Activated naive CD4-positive, alpha-beta T cell treated with anti-CD3 and anti-CD28 coated beads, Interleukin-2, amount 50 U/mL, for 16 hours (primary cell): ENCODE measurements at regions not wholly inside any gene's neighbourhood (a gene's known extent, or its start where the extent isn't known, plus 50 kb on each side); places are given as distances from the start of the nearest gene placed in this dataset.

Source experiments
- DNase-seq: peaks from one replicate; pipeline ENCODE4 v3.0.0-alpha.2; 2020

DNA sequence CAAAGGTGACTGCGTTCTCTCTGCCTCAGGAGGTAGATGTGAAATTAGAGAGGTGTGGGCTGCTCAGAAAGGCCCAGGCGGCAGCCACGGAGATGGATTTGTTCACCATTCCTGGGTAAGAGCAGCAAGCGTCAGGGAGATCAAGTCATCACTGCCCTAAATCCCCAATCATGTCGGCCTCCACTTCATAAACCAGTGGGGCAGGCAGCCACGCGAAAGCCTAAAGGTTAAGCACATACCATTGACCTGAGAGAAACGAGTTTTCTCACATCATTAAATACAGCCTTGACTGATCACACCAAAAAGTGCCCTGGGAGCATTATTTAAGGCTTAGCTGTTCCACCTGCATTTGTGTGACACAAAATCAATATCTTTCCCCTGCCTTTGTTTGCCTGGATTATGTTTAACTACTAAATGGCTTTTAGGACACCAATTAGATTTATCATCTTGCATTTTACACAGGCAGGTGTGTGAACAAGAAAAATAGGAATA, 50.7 kb upstream of the FOXB1 start:
- no peak for DNase-seq

DNA sequence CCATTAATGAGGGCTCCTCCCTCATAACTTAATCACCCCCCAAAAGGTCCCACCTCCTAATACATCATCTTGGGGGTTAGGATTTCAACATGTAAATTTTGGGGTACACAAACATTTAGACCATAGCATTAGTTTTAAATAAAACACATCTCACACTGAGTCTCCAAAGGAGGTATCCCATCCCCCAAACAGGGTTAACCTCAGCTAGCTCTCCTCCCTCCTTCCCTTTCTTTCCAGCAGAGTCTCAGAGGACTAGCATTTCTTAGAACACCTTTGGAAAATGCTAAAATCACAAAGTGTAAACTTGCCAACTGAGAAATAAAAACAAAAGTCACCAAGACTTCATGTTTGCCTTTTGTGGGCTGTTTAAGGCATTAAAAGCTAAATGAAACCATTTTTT, 51.2 kb upstream of the FOXB1 start:
- no peak for DNase-seq

DNA sequence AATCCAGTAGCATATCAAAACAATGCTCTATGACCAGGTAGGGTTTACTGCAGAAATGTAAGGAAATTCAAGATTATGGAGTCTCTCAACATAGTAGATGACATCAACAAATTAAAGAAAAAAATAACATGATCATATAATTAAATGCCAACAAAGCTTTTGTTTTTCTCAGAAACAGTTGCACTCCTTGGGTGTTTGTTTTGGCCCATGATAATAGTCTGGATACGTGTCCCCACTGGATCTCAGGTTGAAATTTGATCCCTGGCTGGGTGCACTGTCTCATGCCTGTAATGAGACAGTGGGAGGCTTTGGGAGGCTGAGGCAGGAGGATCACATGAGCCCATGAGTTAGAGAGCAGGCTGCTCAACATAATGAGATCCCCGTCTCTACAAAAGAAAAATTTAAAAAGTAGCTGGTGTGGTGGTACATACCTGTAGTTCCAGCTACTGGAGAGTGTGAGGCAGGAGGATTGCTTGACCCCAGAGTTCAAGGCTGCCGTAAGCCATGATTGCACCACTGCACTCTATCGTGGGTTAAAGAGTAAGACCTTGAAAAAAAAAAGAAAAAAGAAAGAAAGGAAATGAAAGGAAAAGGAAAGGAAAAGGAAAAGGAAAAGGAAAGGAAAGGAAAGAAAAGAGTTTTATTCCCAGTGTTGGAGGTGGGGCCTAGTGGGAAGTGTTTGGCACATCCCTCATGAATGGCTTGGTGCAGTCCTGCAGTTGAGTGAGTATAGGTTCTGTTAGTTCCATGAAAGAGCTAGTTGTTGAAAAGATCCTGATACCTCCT, 53.3 kb upstream of the FOXB1 start:
- no peak for DNase-seq

DNA sequence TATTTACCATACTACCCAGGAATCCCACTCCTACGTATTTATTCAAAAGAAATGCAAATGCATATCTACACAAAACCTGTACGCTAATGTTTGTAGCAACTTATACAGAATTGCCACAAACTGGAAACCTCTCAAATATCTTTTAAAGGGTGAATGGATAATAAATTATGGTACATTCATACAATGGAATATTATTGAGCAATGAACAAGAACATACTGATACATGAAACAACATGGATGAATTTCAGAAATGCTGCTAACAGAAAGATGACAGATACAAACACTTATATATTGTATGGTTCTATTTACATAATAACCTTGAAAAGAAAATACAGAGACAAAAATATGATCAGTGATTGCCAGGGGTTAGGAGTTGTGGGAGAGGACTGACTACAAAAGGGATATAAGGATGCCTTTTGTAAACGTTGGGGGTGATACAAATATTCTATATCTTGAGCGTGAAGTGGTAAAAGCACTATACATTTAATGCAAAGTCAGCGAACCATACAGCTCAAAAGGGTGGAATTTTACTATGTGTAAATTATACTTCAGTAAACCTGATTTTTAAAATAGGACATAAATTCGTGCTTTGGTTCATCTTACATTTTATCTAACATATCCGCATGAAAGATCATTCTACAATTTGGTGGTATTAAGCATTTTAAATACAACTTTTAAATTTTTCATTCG, 55.0 kb upstream of the FOXB1 start:
- DNase-seq: no peak

DNA sequence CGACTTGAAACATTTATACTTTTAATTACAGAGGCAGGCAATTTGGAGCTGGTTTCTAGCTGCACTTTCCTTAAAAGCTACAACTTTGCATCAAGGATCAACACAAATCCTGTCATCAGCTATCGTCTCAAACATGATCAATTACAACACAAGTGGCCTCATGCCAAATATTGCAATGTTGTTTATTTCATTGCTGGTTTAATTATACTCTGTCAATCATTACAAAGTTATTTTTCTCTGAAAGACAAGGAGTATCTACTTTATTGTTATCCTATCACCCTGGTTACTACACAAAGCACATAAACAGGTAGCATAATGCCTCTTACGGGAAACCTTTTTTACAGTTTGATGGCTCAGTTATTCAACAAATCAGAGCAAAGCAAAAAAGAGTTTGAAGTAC, 58.0 kb upstream of the FOXB1 start:
- DNase-seq: no peak

DNA sequence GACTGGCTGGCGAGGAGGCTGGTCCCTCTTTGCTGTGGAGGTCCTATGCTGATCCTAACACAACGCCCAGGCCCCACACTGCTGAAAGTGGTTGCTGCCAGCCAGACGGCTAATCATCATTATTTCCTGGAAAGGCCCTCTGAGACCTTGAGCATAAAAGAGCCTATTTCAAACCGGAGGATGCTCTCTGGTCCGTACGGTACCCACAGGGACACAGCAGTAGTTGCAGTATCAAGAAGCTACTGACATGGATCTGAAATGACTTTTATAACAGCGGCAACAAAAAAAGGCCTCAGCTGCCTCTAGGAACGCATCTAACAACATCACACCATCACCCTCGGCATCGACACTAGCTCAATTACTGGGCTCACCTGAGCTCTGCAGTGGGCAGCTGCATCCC, 59.1 kb upstream of the FOXB1 start:
- no peak for DNase-seq

DNA sequence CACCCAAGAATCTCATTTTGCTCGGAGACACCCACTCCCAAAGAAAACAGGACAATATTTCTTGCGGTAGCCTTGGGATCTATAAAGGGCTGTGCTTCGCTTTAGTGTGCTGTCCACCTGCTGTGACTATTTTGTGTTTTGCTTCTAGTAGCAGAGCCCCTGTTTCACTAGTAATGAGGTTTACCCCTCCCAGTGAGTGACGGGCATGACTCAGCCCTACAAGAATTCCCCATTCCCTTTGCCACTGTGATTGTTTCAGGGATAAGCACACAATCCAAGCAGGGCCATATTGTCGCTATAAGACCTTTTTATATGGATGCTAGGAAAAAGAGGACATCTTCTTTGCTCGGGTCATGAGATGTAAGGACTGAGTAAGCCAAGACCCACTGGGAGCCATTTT, 62.5 kb upstream of the FOXB1 start:
- DNase-seq: no peak

DNA sequence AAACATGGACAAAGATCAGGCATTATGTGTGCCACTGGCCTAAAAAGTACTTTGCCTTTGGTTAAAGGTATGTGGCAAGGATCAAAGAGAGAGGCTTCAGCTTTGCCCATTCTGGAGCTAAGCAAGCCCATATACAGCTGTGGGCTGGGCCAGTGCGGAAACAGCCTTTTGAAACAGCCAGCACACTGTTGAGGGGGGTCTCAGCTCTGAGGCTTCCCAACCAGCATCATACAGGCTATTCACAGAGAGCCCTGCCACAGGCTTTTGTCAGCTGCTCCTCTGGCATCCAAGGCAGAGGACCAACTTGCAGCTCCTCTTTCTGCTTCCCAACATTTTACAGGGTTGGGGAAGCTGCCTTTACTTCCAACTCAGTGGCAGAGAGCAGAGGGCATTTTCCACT, 63.2 kb upstream of the FOXB1 start:
- no peak for DNase-seq

DNA sequence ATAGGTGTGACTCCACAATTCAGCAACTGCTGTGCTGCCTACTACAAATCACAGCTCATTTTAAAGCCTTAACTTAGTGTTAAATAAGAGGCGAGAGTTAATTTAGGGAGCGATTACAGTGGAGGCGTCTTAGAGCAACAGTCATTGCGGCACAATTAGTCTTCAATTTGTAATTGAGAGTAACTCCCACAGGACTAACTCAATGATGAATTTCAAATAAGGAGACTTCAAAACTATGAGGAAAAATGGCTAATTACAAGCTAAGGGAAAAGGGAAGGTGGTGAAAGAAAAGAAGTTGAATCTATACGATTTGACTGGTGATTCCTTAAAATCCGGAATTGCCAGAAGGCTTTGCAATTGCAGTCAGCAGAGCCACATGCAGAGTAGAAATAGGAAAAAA, 63.7 kb upstream of the FOXB1 start:
- no peak for DNase-seq

DNA sequence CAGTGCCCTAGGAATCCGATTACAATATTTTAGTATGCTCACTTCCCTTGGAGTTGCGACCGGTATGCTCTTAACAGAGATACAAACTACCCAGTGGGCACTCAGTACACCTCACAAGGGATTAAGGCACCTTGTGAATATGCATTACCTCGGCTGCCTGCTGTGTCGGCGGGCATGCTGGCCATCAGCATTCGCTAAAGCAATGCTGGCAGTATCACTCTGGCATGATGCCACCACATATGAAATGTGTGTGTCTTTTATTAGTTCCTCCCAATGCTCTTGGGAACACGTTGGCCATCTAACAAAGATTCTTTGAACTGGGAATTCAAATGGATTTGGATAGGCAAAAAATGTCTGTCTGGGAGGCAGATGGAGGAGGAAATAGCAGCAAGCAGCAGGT, 67.4 kb upstream of the FOXB1 start:
- DNase-seq: no peak

DNA sequence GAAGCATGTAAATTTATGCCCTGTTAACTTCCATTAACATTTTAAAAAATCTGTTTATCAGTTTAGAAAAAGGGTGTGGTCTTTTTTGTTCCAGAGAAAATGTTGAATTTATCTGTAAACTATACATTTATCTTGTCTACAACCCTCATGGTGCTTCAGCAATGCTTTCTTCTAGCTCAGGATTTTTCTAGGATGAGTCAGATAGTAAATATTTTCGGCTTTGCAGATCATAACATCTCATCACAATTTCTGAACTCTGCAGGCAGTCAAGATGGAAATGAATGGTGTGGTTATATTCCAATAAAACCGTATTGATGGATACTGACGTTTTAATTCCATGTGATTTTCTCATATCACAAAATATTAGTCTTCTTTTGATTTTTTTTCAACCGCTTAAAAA, 70.5 kb upstream of the FOXB1 start:
- DNase-seq: no peak

DNA sequence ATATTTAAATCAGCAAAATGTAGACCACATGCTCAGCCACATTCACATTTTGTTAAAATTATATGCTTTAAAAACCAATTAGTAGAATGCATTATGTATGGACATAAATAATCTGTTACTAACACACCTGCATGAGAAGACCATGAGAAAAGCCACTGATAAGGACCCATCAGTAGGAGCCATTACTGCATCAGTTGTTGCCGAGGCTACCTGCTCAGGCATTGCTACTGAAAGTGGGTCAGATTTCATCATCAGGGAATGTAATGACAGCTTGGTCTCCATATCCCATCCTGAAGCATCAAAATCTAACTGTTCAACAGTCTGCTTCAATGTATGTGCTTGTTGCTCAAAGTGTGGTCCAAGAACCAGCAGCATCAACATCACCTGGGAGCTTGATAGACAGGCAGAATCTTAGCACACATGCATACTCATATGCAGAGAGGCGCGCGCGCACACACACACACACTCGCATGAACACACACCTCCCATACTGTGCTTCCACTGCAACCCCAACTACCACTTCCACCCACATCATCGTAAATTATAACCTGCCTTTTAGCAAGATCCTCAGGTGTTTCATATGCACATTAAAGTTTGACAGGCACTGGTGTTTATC, 72.4 kb upstream of the FOXB1 start:
- DNase-seq: no peak

DNA sequence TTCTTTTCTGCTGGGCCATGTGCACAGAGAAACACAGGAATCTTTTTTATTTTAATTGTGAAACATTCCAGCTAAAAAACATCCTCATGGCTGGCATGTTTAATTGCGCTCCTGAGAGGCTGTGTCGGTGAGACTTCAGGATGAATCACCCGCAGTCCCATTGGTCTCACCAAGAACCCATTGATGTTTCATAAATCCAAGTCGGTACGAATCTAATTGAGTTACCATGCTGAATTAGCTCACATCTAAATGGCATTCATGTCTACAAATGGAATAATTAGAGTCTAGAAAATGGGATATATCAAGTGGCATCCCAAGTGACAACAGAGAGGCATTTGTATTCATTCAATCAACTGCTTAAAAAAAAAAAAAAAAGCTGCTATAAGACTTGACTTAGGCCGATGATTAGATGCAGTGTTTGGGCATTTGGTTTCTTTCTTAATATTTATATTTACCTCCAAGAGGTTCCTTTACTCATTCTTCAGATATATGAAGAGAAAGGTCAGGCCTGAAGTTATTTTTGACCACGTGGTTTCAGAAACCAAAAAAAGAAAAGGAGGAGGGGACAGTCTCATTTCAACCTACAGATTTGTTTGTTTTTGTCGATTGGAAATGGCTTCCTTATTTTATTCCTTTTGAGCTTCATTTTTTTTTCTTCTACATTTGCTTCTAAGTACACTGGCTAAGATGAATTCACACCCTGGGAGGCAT, 79.1 kb upstream of the FOXB1 start:
- DNase-seq: no peak

DNA sequence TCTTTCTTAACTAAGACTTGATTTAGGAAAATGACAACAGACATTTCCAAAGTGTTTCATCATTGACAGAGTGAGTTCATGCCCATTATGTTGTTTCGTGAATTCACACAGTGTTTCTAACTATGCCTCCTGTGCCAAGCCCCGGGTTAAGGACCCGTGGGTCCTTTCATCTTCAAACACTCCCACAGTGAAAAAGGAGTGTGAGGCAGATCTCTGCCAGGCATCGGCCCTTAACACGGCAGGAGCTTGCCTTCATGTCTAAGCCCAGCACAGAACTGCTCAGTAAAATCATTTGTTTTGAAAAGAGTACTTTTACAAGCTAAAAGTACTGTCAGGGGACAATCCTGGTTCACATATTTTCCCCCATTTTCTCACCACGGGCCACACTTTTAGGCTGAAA, 80.0 kb upstream of the FOXB1 start:
- DNase-seq: no peak

DNA sequence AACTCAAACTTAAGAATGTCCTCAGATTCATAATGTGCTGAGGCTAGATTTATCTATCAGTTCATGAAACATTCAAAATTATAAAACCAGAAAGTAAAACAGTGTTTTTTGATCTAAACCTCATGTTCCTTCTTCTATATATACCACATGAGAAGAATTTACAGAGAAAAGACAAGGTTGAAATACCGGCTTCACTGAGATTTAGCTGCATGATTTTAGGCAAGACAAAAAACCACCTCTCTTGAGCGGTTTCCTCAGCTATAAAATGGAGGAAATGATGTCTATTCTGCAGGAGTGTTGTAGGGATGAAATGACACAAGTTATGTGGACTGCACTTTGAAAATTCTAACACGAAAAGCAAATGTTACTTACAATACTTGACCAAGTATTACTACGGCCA, 80.6 kb upstream of the FOXB1 start:
- DNase-seq: no peak

DNA sequence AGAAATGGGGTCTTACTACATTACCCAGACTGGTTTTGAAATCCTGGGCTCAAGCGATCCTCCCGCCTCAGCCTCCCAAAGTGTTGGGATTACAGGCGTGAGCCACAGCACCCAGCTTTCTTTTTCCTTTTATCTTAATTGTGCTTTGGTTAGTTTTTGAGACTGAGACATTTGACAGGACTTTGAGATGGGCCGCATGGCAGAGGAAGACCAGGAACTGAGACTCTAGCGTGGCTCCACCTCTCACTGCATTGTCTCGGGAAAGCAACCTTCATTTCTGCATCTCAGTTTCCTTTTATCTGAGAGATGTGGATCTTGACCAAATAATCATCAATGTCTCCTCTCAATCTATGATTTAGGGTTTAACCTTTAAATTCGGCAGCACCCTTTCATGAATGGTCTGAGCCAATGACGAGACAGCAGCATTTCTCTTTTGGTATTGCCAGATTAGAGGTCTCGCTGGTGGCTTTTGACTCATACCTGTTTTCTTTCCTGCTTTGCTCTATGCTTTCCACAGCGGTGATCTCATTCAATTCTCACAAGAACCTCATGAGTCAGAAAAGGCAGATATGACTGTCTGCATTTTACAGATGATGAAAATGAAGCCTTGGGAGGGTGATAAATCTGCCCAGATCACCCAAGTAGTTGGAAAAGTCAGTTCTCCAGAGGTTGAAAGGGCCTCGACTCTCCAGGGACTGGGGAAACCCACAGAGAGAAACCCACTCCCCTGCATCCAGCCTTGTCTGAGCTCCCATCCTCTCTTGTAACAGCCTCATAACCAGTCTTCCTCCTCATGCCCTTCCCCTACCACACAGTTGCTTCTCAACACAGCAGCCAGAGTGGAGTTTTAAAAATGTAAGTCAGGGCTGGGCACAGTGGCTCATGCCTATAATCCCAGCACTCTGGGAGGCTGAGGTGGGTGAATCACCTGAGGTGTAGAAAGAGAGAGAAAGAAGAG, 84.8 kb upstream of the FOXB1 start:
- peak; percentile 55 for DNase-seq

DNA sequence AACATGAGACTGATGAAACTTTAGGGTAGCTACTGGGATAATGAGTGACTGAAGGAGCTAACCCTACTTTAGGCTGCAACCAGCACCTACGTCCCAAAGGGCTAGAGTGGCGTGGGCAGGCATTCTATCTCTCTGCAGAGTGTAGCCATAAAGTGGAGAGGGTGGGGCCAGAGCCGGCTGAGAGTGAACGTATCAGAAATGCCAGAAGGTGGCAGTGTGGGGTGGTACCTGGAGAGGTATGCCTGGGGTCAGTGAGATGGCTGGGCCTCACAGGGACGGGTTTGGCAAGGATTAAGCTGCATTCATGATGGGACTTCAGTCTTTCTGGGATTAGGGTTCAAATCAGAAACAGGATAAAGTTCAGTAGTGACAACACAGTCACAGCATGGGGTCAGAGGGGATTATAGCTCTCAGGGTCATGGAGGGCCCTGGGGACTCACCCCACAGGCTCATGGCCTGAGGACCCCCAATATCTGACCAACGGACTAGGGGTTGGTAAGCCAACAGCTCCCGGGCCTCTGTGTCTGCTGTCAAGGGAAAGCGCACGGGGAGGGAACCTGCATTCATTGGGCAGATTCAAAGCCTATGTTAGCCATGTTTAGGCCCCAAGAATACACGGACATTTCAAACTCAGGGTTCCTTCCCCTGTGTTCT, 86.5 kb upstream of the FOXB1 start:
- peak; percentile 68 for DNase-seq

DNA sequence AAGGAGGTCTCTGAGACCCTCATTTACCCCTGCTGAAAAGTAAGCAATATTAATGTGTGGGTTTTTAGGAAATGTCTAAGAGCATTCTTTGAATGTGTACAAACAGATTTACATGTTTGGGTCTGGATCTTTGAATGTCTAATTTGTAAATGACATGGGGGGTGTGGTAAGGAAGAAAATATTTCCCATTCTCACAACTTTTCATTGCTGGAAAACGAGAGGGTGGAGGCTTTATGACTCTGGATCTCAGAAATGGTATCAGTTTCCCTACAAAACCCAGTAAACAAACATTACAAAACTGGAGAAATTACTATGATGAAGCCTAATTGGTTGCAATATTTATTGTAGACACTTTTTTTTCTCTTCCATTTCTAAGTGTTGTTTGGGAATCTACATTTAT, 98.1 kb upstream of the FOXB1 start:
- no peak for DNase-seq

DNA sequence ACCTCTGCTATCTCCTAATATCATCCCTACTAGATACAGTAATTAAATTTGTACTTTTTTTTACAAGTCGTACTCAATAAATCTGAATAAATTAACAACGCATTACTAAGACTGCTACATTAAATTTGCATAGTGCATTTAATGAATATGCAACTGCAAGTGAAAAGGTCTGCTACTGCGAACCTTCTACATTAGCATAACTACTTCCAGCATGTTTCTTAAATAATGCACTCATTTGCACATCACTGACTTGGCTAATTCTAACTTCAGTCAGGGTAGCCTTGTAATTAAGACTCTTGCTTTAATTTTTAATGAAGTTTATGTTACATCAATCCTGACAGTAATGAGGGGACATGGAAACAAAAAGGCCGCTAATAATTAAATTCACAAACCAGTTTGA, 98.9 kb upstream of the FOXB1 start:
- no peak for DNase-seq

DNA sequence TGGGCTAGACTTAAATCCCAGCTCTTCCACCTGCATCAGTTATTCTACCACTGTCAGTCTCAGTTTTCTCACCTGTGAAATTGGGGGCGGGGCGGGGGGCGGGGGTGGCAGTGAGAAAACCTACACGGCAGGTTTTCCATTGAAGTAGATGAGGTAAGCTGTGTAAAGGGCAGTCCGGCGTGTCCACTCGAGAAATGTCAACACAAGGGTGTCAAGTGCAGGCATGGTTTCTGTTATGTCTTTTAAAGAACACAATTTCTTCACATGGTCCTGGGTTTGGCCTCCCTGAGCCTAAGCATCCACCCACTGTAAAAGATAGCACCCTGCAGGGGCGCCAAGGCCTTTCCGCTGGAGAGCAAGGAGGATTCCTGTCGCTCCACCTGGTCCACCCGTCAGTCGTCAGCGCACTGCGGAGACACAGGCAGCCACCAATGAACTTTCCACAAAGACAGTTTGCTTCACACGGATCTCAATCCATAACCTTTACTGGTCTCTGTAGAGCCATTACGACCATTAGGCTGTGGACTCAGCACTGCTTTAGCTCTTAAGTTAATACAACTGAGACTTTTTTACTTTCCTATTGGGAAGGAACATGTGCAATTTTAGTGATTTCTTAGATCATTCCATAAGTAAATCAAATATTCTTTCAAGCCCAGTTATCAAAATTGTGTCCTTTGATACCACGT, 99.5 kb upstream of the FOXB1 start:
- DNase-seq: no peak

DNA sequence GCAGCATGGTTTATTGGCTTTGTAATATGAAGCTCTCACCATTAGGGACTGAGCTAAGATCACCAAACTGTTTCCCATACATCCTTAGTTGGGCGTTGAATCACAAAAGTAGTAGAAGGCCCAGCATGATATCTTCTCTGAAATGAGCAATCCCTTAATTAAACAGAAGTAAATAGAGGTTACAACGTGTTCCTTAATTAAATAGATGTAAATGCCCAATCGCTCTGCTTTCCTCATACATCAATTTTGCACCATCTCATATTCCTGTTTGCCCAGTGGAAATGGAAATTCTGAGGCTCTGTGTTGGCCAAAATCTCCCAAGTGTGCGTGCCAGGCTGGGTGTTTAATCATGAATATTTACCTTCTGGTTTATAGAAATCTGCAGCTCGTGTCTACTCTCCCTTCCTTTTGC, 107.4 kb upstream of the FOXB1 start:
- no peak for DNase-seq
